HL-60 (cell line): ENCODE measurements at regions not wholly inside any gene's neighbourhood (a gene's known extent, or its start where the extent isn't known, plus 50 kb on each side); places are given as distances from the start of the nearest gene placed in this dataset.

Experiments used
- CTCF ChIP-seq: IDR thresholded peaks from one replicate; pipeline ENCODE4 v1.5.1; 2011; ENCODE audit warnings: low read length, control low read depth, inconsistent platforms; ENCODE audit not compliant: insufficient read depth
- GABPA ChIP-seq: IDR thresholded peaks from 2 replicates; pipeline ENCODE4 v1.6.1; 2012; ENCODE audit warnings: low read depth
- POLR2AphosphoS5 ChIP-seq: IDR thresholded peaks from 2 replicates; pipeline ENCODE4 v1.6.1; 2012; ENCODE audit warnings: low read depth
- REST ChIP-seq: IDR thresholded peaks from 2 replicates; pipeline ENCODE4 v1.6.1; 2012; ENCODE audit warnings: low read depth; ENCODE audit not compliant: insufficient replicate concordance

GRCh38 chr5:84642324-84642723 is 257.6 kb upstream of the EDIL3 start:
- TF ChIP-seq CTCF (no peak), POLR2AphosphoS5 (no peak), GABPA (no peak), REST (no peak)
